Pancreas (tissue), 10 donors: ENCODE measurements at regions not wholly inside any gene's neighbourhood (a gene's known extent, or its start where the extent isn't known, plus 50 kb on each side); places are given as distances from the start of the nearest gene placed in this dataset.

ENCODE experiments used
- ATAC-seq, 4 donors: fragments of 200-7000 bp; cut with Tn5 transposase; one replicate each; pipeline versions ENCODE4 v1.8.0 to v1.9.1; 2020; ENCODE audit warnings: mild to moderate bottlenecking in 4 of 4, moderate library complexity in 4 of 4
- DNase-seq, 6 donors: peaks; one replicate each; pipeline ENCODE4 v3.0.0-alpha.2; 2020
- FAIRE-seq: peaks from 2 replicates; lab custom pipeline; 2012; peaks lifted over from hg19 to GRCh38; lab: Jason Lieb, UNC
- H3K27ac ChIP-seq, 4 donors: fragments of 200-600 bp; sonication (generic); 1 replicate in 3 of 4; 2 replicates in 1 of 4; pipeline versions ENCODE4 v1.5.0 to v1.8.0; 2020
- H3K27me3 ChIP-seq, 4 donors: fragments of 200-600 bp; one replicate each; pipeline ENCODE4 v1.8.0; 2021
- H3K36me3 ChIP-seq, 3 donors: fragments of 200-600 bp; sonication (generic) in 1 of 3; one replicate each; pipeline versions ENCODE4 v1.5.0 to v1.8.0; 2020 to 2021
- H3K4me1 ChIP-seq, 3 donors: fragments of 200-600 bp; one replicate each; pipeline ENCODE4 v1.8.0; 2021
- H3K4me3 ChIP-seq, 4 donors: fragments of 200-600 bp; sonication (generic) in 2 of 4; one replicate each; pipeline versions ENCODE4 v1.5.0 to v1.8.0; 2020 to 2021
- H3K9me3 ChIP-seq, 4 donors: fragments of 200-600 bp; one replicate each; pipeline ENCODE4 v1.8.0; 2021
- CTCF ChIP-seq, 4 donors: fragments of 200-600 bp; sonication (generic) in 3 of 4; IDR thresholded peaks; one replicate each; pipeline versions ENCODE4 v1.5.0 to v1.8.0; 2021; ENCODE audit warnings: antibody characterized with exemption in 4 of 4
- WGBS, 2 donors: extraction: QIAGEN DNeasy Blood & Tissue Kit; methylation state at CpG; one replicate each; pipeline ENCODE4 v1.1.7; 2013; 5-methylcytosine and 5-hydroxymethylcytosine counted together
- intact Hi-C, 3 donors: fragments of 100-400 bp; cut with DNase I; formaldehyde crosslinking; loops; one replicate each; pipeline versions ENCODE4 v1.11.1 to v1.14.2; 2022
- donor health status: healthy with polysubstance abuse.
- donor health status: DM: no; HTN: no; CAD: no; lungs with moderate emphysema.
- donor health status: DM: no; HTN: no; CAD: no.
- donor health status: control.
- donor health status: control.
- donor health status: Bipolar disorder and iron deficiency.
- donor health status: DM: yes; HTN: yes; CAD: no.
- donor health status: DM: no; HTN: no; CAD: no.
- donor health status: DM: no; HTN: no; CAD: no.
- donor health status: DM: yes; HTN: yes; CAD: no.

GRCh38 chr5:52731274-52732027, 56.3 kb upstream of the ITGA1 start:
- H3K4me3 ChIP-seq: no peak overlapping the region
- no peak for FAIRE-seq
- H3K4me1 ChIP-seq: peaks cover 0 to 3% (median 0%) of the 10 kb centered on the region in 3 donors
- DNase-seq: no peak
- no peak overlapping the region for H3K27ac ChIP-seq
- no peaks in the 10 kb centered on the region for H3K27me3 ChIP-seq
- H3K36me3 ChIP-seq: no peaks in the 10 kb centered on the region
- TF ChIP-seq CTCF (IDR thresholded peaks at IDR 0.05): no peak
- 94 to 100% methylated on average over 1 of the region's 1 CpG for WGBS, 2 donors
- ATAC-seq: no peak
- no peaks in the 10 kb centered on the region for H3K9me3 ChIP-seq
- intact Hi-C loops: no loop called here

GRCh38 chr5:52734557-52734956, 53.2 kb upstream of the ITGA1 start:
- Histone ChIP-seq H3K27me3 (no peaks in the 10 kb centered on the region), H3K4me1 (no peaks in the 10 kb centered on the region), H3K4me3 (no peak overlapping the region), H3K27ac (no peak overlapping the region), H3K9me3 (no peaks in the 10 kb centered on the region), H3K36me3 (no peaks in the 10 kb centered on the region)
- DNase-seq (no peak), ATAC-seq (no peak), FAIRE-seq (no peak)
- intact Hi-C loops: no loop called here
- WGBS, 2 donors: 97 to 100% methylated on average over 1 of the region's 1 CpG
- no peak for TF ChIP-seq CTCF (IDR thresholded peaks at IDR 0.05)

- no peaks in the 10 kb centered on the region for H3K36me3 ChIP-seq
- intact Hi-C loops: no loop called here
- no peak for FAIRE-seq
- ATAC-seq: no peak
- DNase-seq: no peak
- no peaks in the 10 kb centered on the region for H3K27me3 ChIP-seq
- H3K27ac ChIP-seq: no peak overlapping the region
- H3K4me1 ChIP-seq: no peaks in the 10 kb centered on the region
- 76 to 81% methylated on average over 4 of the region's 4 CpGs for WGBS, 2 donors
- H3K9me3 ChIP-seq: no peaks in the 10 kb centered on the region
- TF ChIP-seq CTCF (IDR thresholded peaks at IDR 0.05): no peak
- H3K4me3 ChIP-seq: no peak overlapping the region
Measured at GRCh38 chr5:52735139-52735538, 52.6 kb upstream of the ITGA1 start.
